Spleen (tissue), 11 donors: ENCODE measurements at regions not wholly inside any gene's neighbourhood (a gene's known extent, or its start where the extent isn't known, plus 50 kb on each side); places are given as distances from the start of the nearest gene placed in this dataset.

Experiments used
- DNase-seq: peaks from one replicate; pipeline ENCODE4 v3.0.0-alpha.2; 2020
- H3K27ac ChIP-seq, 8 donors: fragments of 200-600 bp; sonication (generic) in 7 of 8; 1 replicate in 4 of 8; 2 replicates in 4 of 8; pipeline versions ENCODE4 v1.5.0 to v1.8.0; 2016 to 2021; ENCODE audit warnings: inconsistent platforms in 4 of 8, mild to moderate bottlenecking in 4 of 8, moderate library complexity in 1 of 8
- H3K27me3 ChIP-seq, 7 donors: fragments of 200-600 bp; sonication (generic) in 6 of 7; replicated peaks in 1 of 7; 1 replicate in 4 of 7; 2 replicates in 3 of 7; pipeline versions ENCODE4 v1.5.0 to v1.8.0; 2016 to 2021; ENCODE audit warnings: inconsistent platforms in 3 of 7, mild to moderate bottlenecking in 1 of 7
- H3K36me3 ChIP-seq, 6 donors: fragments of 200-600 bp; sonication (generic) in 5 of 6; 1 replicate in 4 of 6; 2 replicates in 2 of 6; pipeline versions ENCODE4 v1.5.0 to v1.8.0; 2016 to 2021; ENCODE audit warnings: inconsistent platforms in 2 of 6
- H3K4me1 ChIP-seq, 6 donors: fragments of 200-600 bp; sonication (generic) in 5 of 6; 1 replicate in 3 of 6; 2 replicates in 3 of 6; pipeline versions ENCODE4 v1.5.0 to v1.8.0; 2016 to 2021; ENCODE audit warnings: inconsistent platforms in 3 of 6
- H3K4me3 ChIP-seq, 8 donors: fragments of 200-600 bp; sonication (generic) in 7 of 8; 1 replicate in 4 of 8; 2 replicates in 4 of 8; pipeline versions ENCODE4 v1.5.0 to v1.8.0; 2016 to 2021; ENCODE audit warnings: inconsistent platforms in 4 of 8, mild to moderate bottlenecking in 4 of 8, moderate library complexity in 2 of 8
- H3K9me3 ChIP-seq, 8 donors: fragments of 200-600 bp; sonication (generic) in 7 of 8; 1 replicate in 4 of 8; 2 replicates in 4 of 8; pipeline versions ENCODE4 v1.5.0 to v1.8.0; 2016 to 2021; ENCODE audit warnings: inconsistent platforms in 4 of 8
- CTCF ChIP-seq, 11 experiments: fragments of 200-600 bp in 7 of 11; fragments of 450-650 bp in 4 of 11; sonication (generic) in 4 of 11; IDR thresholded peaks in 8 of 11; conservative IDR thresholded peaks in 3 of 11; 1 replicate in 7 of 11; 2 replicates in 4 of 11; pipeline versions ENCODE4 v1.4.0 to v1.8.0; 2016 to 2021; ENCODE audit warnings: antibody characterized with exemption in 11 of 11, inconsistent platforms in 4 of 11, mild to moderate bottlenecking in 1 of 11
- POLR2A ChIP-seq, 3 donors: fragments of 450-650 bp; IDR thresholded peaks; one replicate each; pipeline ENCODE4 v1.5.1; 2017; ENCODE audit warnings: antibody characterized with exemption in 3 of 3, mild to moderate bottlenecking in 1 of 3
- POLR2AphosphoS5 ChIP-seq, 3 donors: sonication (generic); formaldehyde crosslinking; IDR thresholded peaks; one replicate each; pipeline ENCODE4 v1.5.1; 2017; ENCODE audit warnings: antibody characterized with exemption in 3 of 3
- WGBS, 5 donors: extraction: QIAGEN DNeasy Blood & Tissue Kit in 3 of 5; methylation state at CpG; one replicate each; pipeline versions ENCODE4 v1.1.5 to v1.1.7; 2013 to 2018; 5-methylcytosine and 5-hydroxymethylcytosine counted together
- intact Hi-C: fragments of 100-400 bp; cut with DNase I; formaldehyde crosslinking; loops from one replicate; pipeline ENCODE4 v1.15.0; 2023; ENCODE audit warnings: low total_unique reads
- donor health status: healthy with polysubstance abuse.
- donor health status: DM: no; HTN: no; CAD: no; lungs with moderate emphysema.
- donor health status: DM: no; HTN: no; CAD: no.
- donor health status: Bipolar disorder and iron deficiency.
- donor health status: healthy.
- donor health status: DM: no; HTN: no; CAD: no.
- donor health status: DM: yes; HTN: yes; CAD: no.

DNA sequence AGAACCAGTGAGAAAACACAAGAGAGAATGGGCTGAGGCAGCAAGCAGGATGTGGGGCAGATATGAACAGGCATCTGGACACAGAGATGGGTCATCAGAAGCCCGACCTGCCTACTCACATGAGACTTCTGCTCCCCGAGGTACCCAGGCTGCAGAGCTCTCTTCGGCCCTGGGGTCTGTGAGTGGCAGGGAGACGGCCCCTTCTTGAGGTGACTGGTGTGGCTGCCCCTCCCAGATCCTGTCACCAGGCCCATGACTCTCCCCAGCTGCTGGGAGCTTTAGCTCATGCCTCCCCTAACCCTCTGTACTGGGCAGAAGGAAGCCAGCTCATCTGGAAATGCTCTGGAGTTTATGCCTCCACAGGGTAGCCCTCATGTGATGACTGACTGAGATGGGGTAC lies 157.6 kb upstream of the PCBD1 start:
- DNase-seq: peak; percentile 30
- 45 to 69% (median 58%) methylated on average over 3 to 4 of the region's 4 CpGs for WGBS, 5 donors
- Histone ChIP-seq H3K27me3 (peaks cover 0 to 17% (median 0%) of the 10 kb centered on the region in 7 donors), H3K4me1 (peaks cover 0 to 24% (median 15%) of the 10 kb centered on the region in 6 donors), H3K4me3 (no peak overlapping the region), H3K36me3 (no peaks in the 10 kb centered on the region), H3K9me3 (no peaks in the 10 kb centered on the region), H3K27ac (no peak overlapping the region)
- intact Hi-C loops: no loop called here
- TF ChIP-seq POLR2AphosphoS5 (IDR thresholded peaks at IDR 0.05) (no peak), CTCF (IDR thresholded peaks at IDR 0.05 in 8 of 11, conservative IDR thresholded peaks at IDR 0.05 in 3 of 11) (no peak), POLR2A (IDR thresholded peaks at IDR 0.05) (no peak)

GRCh38 chr10:71046747-71047146 lies 158.4 kb upstream of the PCBD1 start:
- peaks cover 0 to 25% (median 15%) of the 10 kb centered on the region in 6 donors for H3K4me1 ChIP-seq
- no peak overlapping the region for H3K4me3 ChIP-seq
- peaks cover 0 to 11% (median 0%) of the 10 kb centered on the region in 7 donors for H3K27me3 ChIP-seq
- intact Hi-C loops: no loop called here
- no peak for TF ChIP-seq POLR2A (IDR thresholded peaks at IDR 0.05)
- no peak for TF ChIP-seq CTCF (IDR thresholded peaks at IDR 0.05 in 8 of 11, conservative IDR thresholded peaks at IDR 0.05 in 3 of 11)
- no peak for TF ChIP-seq POLR2AphosphoS5 (IDR thresholded peaks at IDR 0.05)
- WGBS, 5 donors: 67 to 94% (median 81%) methylated on average over 5 of the region's 5 CpGs
- no peaks in the 10 kb centered on the region for H3K36me3 ChIP-seq
- H3K9me3 ChIP-seq: no peaks in the 10 kb centered on the region
- H3K27ac ChIP-seq: no peak overlapping the region
- peak; percentile 34 for DNase-seq

DNA sequence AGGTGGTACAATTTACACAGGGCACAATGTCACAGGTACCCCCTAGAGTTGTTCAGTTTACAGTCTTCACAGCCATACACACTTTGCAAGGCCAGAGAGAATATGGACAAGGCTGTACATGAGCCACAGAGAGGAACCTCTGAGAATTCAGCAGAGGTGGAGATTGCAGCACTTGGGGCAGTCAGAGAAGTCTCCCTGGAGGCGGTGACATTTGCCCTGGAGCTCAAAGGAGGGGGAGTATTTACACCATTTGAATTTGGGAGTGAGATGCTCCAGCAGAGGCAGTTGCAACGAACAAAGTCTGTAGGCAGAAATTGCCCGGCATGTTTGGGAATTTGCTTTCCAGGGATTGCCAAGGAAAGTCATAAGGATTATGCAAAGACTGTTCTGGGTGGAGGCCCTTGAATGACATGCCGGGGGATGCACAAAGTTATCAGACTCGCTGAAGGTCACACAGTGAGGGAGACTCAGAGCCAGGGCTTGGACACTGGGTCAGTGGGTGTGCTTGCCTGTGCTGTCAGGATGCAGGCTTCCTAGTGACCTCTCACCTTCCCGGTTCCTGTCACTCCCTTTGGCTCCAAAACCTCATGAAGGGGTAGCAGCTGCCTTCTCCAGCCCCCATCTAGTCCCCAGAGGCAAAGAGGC lies 160.7 kb upstream of the PCBD1 start:
- Histone ChIP-seq H3K4me3 (no peak overlapping the region), H3K27ac (no peak overlapping the region), H3K4me1 (peaks cover 0 to 33% (median 15%) of the 10 kb centered on the region in 6 donors), H3K36me3 (no peaks in the 10 kb centered on the region), H3K27me3 (peaks cover 0 to 16% (median 0%) of the 10 kb centered on the region in 7 donors), H3K9me3 (no peaks in the 10 kb centered on the region)
- no peak for DNase-seq
- 66 to 80% (median 72%) methylated on average over 6 of the region's 6 CpGs for WGBS, 5 donors
- no peak for TF ChIP-seq CTCF (IDR thresholded peaks at IDR 0.05 in 8 of 11, conservative IDR thresholded peaks at IDR 0.05 in 3 of 11)
- intact Hi-C loops: no loop called here

- TF ChIP-seq CTCF (IDR thresholded peaks at IDR 0.05 in 8 of 11, conservative IDR thresholded peaks at IDR 0.05 in 3 of 11) (no peak), POLR2A (IDR thresholded peaks at IDR 0.05) (no peak), POLR2AphosphoS5 (IDR thresholded peaks at IDR 0.05) (no peak)
- intact Hi-C loops: no loop called here
- 79 to 83% (median 81%) methylated on average over 6 of the region's 6 CpGs for WGBS, 5 donors
These were observed 161.6 kb upstream of the PCBD1 start for GRCh38 chr10:71049994-71050393.

More at GRCh38 chr10:71049994-71050393, 161.6 kb upstream of the PCBD1 start:
- Histone ChIP-seq H3K4me3 (no peak overlapping the region), H3K27me3 (peaks cover 0 to 16% (median 0%) of the 10 kb centered on the region in 7 donors), H3K27ac (no peak overlapping the region), H3K9me3 (no peaks in the 10 kb centered on the region), H3K36me3 (no peaks in the 10 kb centered on the region), H3K4me1 (peaks cover 0 to 28% (median 13%) of the 10 kb centered on the region in 6 donors)
- no peak for DNase-seq
